Naive thymus-derived CD4-positive, alpha-beta T cell (primary cell): ENCODE measurements at regions not wholly inside any gene's neighbourhood (a gene's known extent, or its start where the extent isn't known, plus 50 kb on each side); places are given as distances from the start of the nearest gene placed in this dataset.

Experiments used
- ATAC-seq: fragments of 150-1000 bp; cut with Tn5 transposase; 2 replicates; pipeline ENCODE4 v1.10.0; 2021; ENCODE audit warnings: mild to moderate bottlenecking, moderate library complexity
- CTCF ChIA-PET: fragments of 350-600 bp; sonication (Branson Sonifier 250); formaldehyde crosslinking; loops from one replicate; lab custom pipeline; 2021; ENCODE audit warnings: antibody characterized with exemption; lab: Charles Lee
- POLR2A ChIA-PET: fragments of 350-600 bp; sonication (Branson Sonifier 250); formaldehyde crosslinking; loops from one replicate; lab custom pipeline; 2021; ENCODE audit warnings: antibody characterized with exemption, inconsistent platforms; lab: Charles Lee
- DNase-seq, 9 donors: peaks; one replicate each; pipeline versions ENCODE4 v3.0.0 to v3.0.0-alpha.2; 2020 to 2022; ENCODE audit warnings: mixed read lengths in 1 of 9
- H3K27ac ChIP-seq: one replicate; pipeline ENCODE4 v1.7.0; 2013; ENCODE audit warnings: mild to moderate bottlenecking, low read depth, low read length, moderate library complexity
- H3K27me3 ChIP-seq, 2 donors: one replicate each; pipeline ENCODE4 v1.7.0; 2013; ENCODE audit warnings: low read length in 2 of 2, mild to moderate bottlenecking in 2 of 2, moderate library complexity in 2 of 2; ENCODE audit not compliant: control insufficient read depth in 2 of 2, insufficient read depth in 2 of 2
- H3K36me3 ChIP-seq, 3 experiments: 1 replicate in 2 of 3; 2 replicates in 1 of 3; pipeline ENCODE4 v1.7.0; 2013; ENCODE audit warnings: low read length in 3 of 3, mild to moderate bottlenecking in 3 of 3, moderate library complexity in 1 of 3; ENCODE audit not compliant: insufficient read depth in 3 of 3, control insufficient read depth in 2 of 3
- H3K4me1 ChIP-seq, 2 donors: one replicate each; pipeline ENCODE4 v1.7.0; 2013; ENCODE audit warnings: low read length in 2 of 2, mild to moderate bottlenecking in 2 of 2, moderate library complexity in 1 of 2; ENCODE audit not compliant: control insufficient read depth in 2 of 2, insufficient read depth in 2 of 2
- H3K4me3 ChIP-seq: 2 replicates; pipeline ENCODE4 v1.7.0; 2013; ENCODE audit warnings: mild to moderate bottlenecking, low read length
- H3K9me3 ChIP-seq, 3 experiments: 1 replicate in 2 of 3; 2 replicates in 1 of 3; pipeline ENCODE4 v1.7.0; 2013; ENCODE audit warnings: low read length in 3 of 3; ENCODE audit not compliant: control insufficient read depth in 2 of 3
- H3K27ac Mint-ChIP-seq, 9 donors: one replicate each; pipeline ENCODE4 v1.8.0; 2020 to 2022; ENCODE audit warnings: mixed read lengths in 9 of 9, mild to moderate bottlenecking in 8 of 9, moderate library complexity in 5 of 9, inconsistent platforms in 2 of 9
- H3K27me3 Mint-ChIP-seq, 5 donors: one replicate each; pipeline ENCODE4 v1.8.0; 2021 to 2022; ENCODE audit warnings: mixed read lengths in 5 of 5, mild to moderate bottlenecking in 1 of 5
- H3K36me3 Mint-ChIP-seq, 5 donors: one replicate each; pipeline ENCODE4 v1.8.0; 2020 to 2022; ENCODE audit warnings: mixed read lengths in 5 of 5, mild to moderate bottlenecking in 3 of 5, inconsistent platforms in 1 of 5
- H3K4me1 Mint-ChIP-seq, 7 donors: one replicate each; pipeline ENCODE4 v1.8.0; 2020 to 2022; ENCODE audit warnings: mixed read lengths in 7 of 7, mild to moderate bottlenecking in 3 of 7, inconsistent platforms in 1 of 7
- H3K4me3 Mint-ChIP-seq, 10 donors: one replicate each; pipeline ENCODE4 v1.8.0; 2020 to 2022; ENCODE audit warnings: mild to moderate bottlenecking in 10 of 10, mixed read lengths in 10 of 10, moderate library complexity in 6 of 10, inconsistent platforms in 2 of 10
- H3K9me3 Mint-ChIP-seq, 11 donors: one replicate each; pipeline ENCODE4 v1.8.0; 2020 to 2022; ENCODE audit warnings: mixed read lengths in 11 of 11, mild to moderate bottlenecking in 4 of 11, inconsistent platforms in 1 of 11, moderate library complexity in 1 of 11
- intact Hi-C, 2 donors: fragments of 100-400 bp; cut with micrococcal nuclease; formaldehyde crosslinking; loops; one replicate each; pipeline ENCODE4 v1.15.1; 2023

DNA sequence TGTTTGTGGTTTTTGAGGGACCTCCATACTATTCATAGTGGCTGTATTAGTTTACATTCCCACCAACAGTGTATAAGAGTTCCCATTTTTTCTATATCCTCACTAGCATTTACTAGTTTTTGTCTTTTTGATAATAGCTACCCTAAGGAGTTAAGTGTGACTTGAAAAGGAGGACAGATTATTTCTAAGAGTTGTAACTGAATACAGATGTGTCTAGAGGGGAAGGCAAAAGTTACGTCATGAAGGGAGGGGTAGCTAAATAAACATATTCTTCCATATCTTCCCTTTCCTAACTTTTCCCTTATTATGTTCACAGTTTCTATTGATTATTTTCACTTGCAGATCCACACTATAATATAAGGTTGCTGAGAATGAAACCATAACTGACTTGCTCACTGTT lies 1315.7 kb upstream of the ZEB2 start:
- Histone ChIP-seq H3K27ac (no peak overlapping the region), H3K4me1 (no peaks in the 10 kb centered on the region)
- CTCF ChIA-PET = no interaction called here

DNA sequence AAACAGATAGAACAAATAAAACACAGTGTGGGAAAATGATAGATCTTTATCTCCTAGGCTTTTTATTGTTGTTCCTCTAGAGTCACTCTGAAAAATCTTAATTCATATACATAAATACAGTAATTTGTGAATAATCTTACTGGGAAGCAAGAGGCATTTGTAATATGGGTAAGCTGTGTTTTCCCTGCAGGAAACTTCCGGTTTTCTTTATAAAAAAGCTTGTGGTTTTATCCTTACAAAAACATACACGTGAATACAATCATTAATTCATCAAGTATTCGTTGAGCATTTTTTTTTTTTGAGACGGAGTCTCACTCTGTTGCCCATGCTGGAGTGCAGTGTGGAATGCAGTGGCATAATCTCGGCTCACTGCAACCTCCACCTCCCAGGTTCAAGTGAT lies 1312.8 kb upstream of the ZEB2 start:
- no peaks in the 10 kb centered on the region for H3K9me3 ChIP-seq
- no peak for ATAC-seq
- H3K4me1 ChIP-seq = no peaks in the 10 kb centered on the region
- H3K27ac ChIP-seq = no peak overlapping the region
- Mint-ChIP-seq H3K4me3 (no peak overlapping the region), H3K27ac (no peak overlapping the region), H3K36me3 (peaks cover 0 to 4% (median 0%) of the 10 kb centered on the region in 5 donors), H3K27me3 (no peaks in the 10 kb centered on the region), H3K4me1 (no peaks in the 10 kb centered on the region), H3K9me3 (peaks cover 0 to 16% (median 2%) of the 10 kb centered on the region in 11 donors)
- no peaks in the 10 kb centered on the region for H3K27me3 ChIP-seq
- ChIA-PET POLR2A (no interaction called here), CTCF (no interaction called here)
- intact Hi-C loops = no loop called here
- no peak overlapping the region for H3K4me3 ChIP-seq
- no peak for DNase-seq
- no peaks in the 10 kb centered on the region for H3K36me3 ChIP-seq

More for the DNA sequence above, 1315.7 kb upstream of the ZEB2 start:
- Mint-ChIP-seq H3K4me1 (no peaks in the 10 kb centered on the region), H3K9me3 (peaks cover 0 to 16% (median 0%) of the 10 kb centered on the region in 11 donors), H3K27ac (no peak overlapping the region), H3K4me3 (no peak overlapping the region), H3K27me3 (no peaks in the 10 kb centered on the region), H3K36me3 (no peaks in the 10 kb centered on the region)
- DNase-seq (no peak), ATAC-seq (no peak)
- POLR2A ChIA-PET = no interaction called here
- Histone ChIP-seq H3K36me3 (no peaks in the 10 kb centered on the region), H3K9me3 (no peaks in the 10 kb centered on the region), H3K4me3 (no peak overlapping the region), H3K27me3 (no peaks in the 10 kb centered on the region)
- intact Hi-C loops = no loop called here

DNA sequence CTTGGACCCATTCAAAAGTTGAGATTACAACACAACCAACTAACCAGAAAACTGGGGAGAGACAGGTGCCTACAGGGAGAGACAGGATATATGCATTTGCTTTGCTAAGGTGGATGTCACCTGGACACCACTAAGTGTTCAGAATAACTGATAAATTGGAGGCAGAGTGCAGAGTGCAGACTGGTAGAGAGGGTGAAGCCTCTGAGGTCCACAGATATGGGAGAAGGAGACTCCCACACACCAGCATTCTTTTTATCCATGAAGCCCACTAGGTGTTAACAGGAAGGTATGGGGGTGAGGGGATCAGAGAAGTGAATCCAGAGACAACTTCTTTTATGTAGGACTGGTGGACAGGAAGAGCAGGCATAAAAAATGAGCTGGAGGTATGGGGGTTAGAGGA lies 1310.0 kb upstream of the ZEB2 start:
- Histone ChIP-seq H3K27ac (no peak overlapping the region), H3K36me3 (no peaks in the 10 kb centered on the region), H3K27me3 (no peaks in the 10 kb centered on the region), H3K4me1 (no peaks in the 10 kb centered on the region), H3K9me3 (no peaks in the 10 kb centered on the region), H3K4me3 (no peak overlapping the region)
- Mint-ChIP-seq H3K4me1 (no peaks in the 10 kb centered on the region), H3K27ac (no peak overlapping the region), H3K36me3 (peaks cover 0 to 4% (median 0%) of the 10 kb centered on the region in 5 donors), H3K9me3 (peaks cover 0 to 20% (median 6%) of the 10 kb centered on the region in 11 donors), H3K4me3 (no peak overlapping the region), H3K27me3 (peaks cover 0 to 5% (median 0%) of the 10 kb centered on the region in 5 donors)
- ChIA-PET POLR2A (no interaction called here), CTCF (no interaction called here)
- intact Hi-C loops = no loop called here
- DNase-seq (no peak), ATAC-seq (no peak)

DNA sequence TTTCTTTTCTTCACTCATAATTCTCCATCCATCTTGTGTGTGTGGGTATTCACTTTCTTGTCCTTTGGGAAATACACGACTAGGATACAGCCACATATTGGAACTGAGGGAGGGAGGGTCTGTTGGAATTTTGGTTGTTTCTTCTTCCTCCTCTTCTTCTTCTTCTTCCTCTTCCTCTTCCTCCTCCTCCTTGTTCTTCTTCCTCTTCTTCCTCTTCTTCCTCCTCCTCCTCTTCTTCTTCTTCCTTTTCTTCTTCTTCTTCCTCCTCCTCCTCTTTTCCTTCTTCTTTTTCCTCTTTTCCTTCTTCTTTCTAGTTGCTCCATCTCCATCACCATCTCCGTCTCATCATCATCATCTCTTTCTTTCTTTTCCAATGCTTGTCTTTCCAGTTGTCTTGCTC lies 1307.3 kb upstream of the ZEB2 start:
- H3K27ac ChIP-seq = no peak overlapping the region
- H3K36me3 ChIP-seq = no peaks in the 10 kb centered on the region
- H3K4me1 ChIP-seq = no peaks in the 10 kb centered on the region
- ChIA-PET POLR2A (no interaction called here), CTCF (no interaction called here)
- no peaks in the 10 kb centered on the region for H3K27me3 ChIP-seq
- Mint-ChIP-seq H3K27me3 (peaks cover 0 to 5% (median 0%) of the 10 kb centered on the region in 5 donors), H3K27ac (no peak overlapping the region), H3K4me3 (no peak overlapping the region), H3K9me3 (peaks cover 0 to 16% (median 6%) of the 10 kb centered on the region in 11 donors), H3K4me1 (no peaks in the 10 kb centered on the region), H3K36me3 (peaks cover 0 to 4% (median 0%) of the 10 kb centered on the region in 5 donors)
- no peaks in the 10 kb centered on the region for H3K9me3 ChIP-seq
- H3K4me3 ChIP-seq = no peak overlapping the region
- intact Hi-C loops = no loop called here
- DNase-seq (no peak), ATAC-seq (no peak)

DNA sequence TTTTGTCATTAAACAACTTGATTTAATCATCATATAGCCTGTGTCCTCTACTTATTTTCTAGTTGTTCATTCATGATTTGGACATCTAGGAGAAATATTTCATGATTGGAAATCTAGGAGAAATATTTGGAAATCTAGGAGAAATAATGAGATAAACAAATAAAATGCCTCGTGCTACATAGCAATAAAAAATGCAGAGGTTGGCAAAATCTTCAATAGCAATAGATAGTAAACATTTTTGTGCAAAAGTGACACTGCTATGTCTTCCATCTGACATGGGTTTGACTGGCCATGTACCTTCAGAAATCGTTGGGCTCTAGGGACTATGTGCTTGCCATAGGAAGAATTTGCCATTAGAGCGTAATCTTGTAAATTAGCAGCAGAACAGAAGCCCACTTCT lies 1304.5 kb upstream of the ZEB2 start:
- Mint-ChIP-seq H3K36me3 (peaks cover 0 to 4% (median 0%) of the 10 kb centered on the region in 5 donors), H3K9me3 (peaks cover 0 to 20% (median 5%) of the 10 kb centered on the region in 11 donors), H3K27ac (no peak overlapping the region), H3K4me3 (no peak overlapping the region), H3K4me1 (peaks cover 0 to under 1% (median 0%) of the 10 kb centered on the region in 7 donors), H3K27me3 (peaks cover 0 to 7% (median 0%) of the 10 kb centered on the region in 5 donors)
- intact Hi-C loops = no loop called here
- H3K9me3 ChIP-seq = no peaks in the 10 kb centered on the region
- no peak overlapping the region for H3K27ac ChIP-seq
- H3K27me3 ChIP-seq = no peaks in the 10 kb centered on the region
- DNase-seq (no peak), ATAC-seq (no peak)
- no peaks in the 10 kb centered on the region for H3K4me1 ChIP-seq
- ChIA-PET POLR2A (no interaction called here), CTCF (no interaction called here)
- H3K36me3 ChIP-seq = no peaks in the 10 kb centered on the region
- H3K4me3 ChIP-seq = no peak overlapping the region

DNA sequence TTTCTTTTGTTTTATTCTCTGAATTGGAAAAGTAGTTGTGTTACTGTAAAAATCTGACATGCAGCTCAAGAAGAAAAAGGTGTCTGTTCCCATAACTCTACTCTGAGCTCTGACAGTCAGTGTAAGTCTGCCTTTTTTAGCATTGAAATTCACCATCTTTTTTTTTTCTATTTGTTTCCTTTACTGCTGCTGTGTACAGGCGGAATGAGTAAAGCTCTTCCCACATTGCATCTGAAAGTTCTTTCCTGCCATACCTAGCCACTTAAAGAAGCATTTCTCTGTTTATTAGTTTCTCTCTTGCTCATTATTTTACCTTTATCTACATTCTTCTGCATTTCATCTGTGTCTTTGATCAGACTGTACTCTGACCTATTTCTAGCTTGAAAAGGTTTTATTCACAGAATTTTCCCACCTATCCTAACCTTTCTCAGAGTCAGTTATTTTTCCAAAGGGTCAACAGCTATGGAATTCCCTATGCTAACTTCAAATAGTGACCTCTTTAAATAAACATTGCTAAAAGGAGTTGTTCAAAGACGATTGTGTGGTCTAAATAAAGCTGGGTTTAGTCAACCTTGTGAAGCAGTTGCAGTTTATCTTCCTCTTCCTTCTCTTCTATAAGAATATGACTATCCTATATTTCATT lies 1303.1 kb upstream of the ZEB2 start:
- no peak for ATAC-seq
- intact Hi-C loops = no loop called here
- H3K27ac ChIP-seq = no peak overlapping the region
- no peaks in the 10 kb centered on the region for H3K9me3 ChIP-seq
- CTCF ChIA-PET = no interaction called here
- peaks cover 0 to 2% (median 0%) of the 10 kb centered on the region in 7 donors for H3K4me1 Mint-ChIP-seq
- no peak for DNase-seq
- no peaks in the 10 kb centered on the region for H3K4me1 ChIP-seq
- H3K27ac Mint-ChIP-seq = no peak overlapping the region
- POLR2A ChIA-PET = no interaction called here
- H3K4me3 ChIP-seq = no peak overlapping the region
- H3K36me3 ChIP-seq = no peaks in the 10 kb centered on the region
- H3K36me3 Mint-ChIP-seq = no peaks in the 10 kb centered on the region
- H3K27me3 ChIP-seq = no peaks in the 10 kb centered on the region
- no peak overlapping the region for H3K4me3 Mint-ChIP-seq
- peaks cover 0 to 20% (median 4%) of the 10 kb centered on the region in 11 donors for H3K9me3 Mint-ChIP-seq
- peaks cover 0 to 8% (median 0%) of the 10 kb centered on the region in 5 donors for H3K27me3 Mint-ChIP-seq

DNA sequence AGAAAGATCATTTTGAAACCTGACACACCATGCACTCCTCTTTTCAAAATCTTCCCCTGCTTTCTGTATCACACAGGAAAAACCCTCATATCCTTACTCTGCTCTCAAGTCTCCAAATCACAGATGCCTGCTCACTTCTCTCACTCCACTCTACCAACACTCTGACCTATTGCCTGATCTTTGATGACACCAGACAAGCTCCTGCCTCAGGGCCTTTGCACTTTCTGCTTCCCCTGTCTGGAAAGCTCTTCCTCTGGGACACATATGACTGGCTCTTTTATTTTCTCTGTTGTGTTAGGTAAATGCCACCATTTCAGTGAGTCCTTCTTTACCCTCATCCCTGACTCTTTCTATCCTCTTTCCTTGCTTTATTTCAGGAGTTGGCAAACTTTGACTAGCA lies 1300.7 kb upstream of the ZEB2 start:
- H3K27ac ChIP-seq = no peak overlapping the region
- no peaks in the 10 kb centered on the region for H3K9me3 ChIP-seq
- ChIA-PET POLR2A (no interaction called here), CTCF (no interaction called here)
- peaks cover 0 to 10% (median 0%) of the 10 kb centered on the region in 11 donors for H3K9me3 Mint-ChIP-seq
- no peaks in the 10 kb centered on the region for H3K27me3 ChIP-seq
- peaks cover 0 to 3% (median 0%) of the 10 kb centered on the region in 5 donors for H3K27me3 Mint-ChIP-seq
- H3K4me1 Mint-ChIP-seq = peaks cover 0 to 2% (median 0%) of the 10 kb centered on the region in 7 donors
- DNase-seq (no peak), ATAC-seq (no peak)
- H3K27ac Mint-ChIP-seq = no peak overlapping the region
- H3K36me3 ChIP-seq = no peaks in the 10 kb centered on the region
- no peak overlapping the region for H3K4me3 ChIP-seq
- no peaks in the 10 kb centered on the region for H3K4me1 ChIP-seq
- no peak overlapping the region for H3K4me3 Mint-ChIP-seq
- H3K36me3 Mint-ChIP-seq = no peaks in the 10 kb centered on the region
- intact Hi-C loops = no loop called here
